ENCODE measurements at regions not wholly inside any gene's neighbourhood (a gene's known extent, or its start where the extent isn't known, plus 50 kb on each side); places are given as distances from the start of the nearest gene placed in this dataset.

DNA sequence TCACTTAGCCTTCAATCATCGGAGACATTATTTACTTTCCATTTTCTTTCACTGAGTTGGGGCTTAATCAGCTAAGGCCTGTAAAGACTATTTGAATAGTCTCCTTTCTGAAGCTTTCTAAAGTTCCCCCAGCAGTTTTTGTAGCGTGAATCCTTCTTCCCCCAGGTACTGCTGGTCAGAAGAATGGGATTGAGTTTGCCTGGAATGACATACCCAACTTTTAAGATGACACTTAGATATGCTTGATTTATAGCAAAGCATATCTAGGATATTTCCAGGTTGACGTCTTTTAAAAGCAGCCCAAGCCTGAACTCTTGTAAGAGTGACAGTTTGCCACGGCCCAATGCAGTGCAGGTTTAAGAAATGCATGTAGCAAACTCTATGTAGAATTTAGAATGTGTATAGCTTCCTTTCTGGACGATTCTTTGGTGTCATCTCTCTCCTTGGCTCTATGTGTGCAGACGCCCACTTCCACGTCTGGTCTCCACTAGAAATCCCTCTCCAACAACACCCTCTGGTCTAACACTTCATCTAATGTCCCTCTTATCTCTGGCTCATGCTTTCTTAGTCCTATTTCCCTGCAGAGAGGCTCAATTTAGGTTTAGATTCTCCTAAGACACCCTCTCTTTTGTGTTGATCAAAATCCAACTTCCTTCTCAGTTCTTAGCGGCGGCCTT, 175.0 kb upstream of the CYRIA start:
- no peak overlapping the region for H3K4me3 ChIP-seq (ENCODE audit: low read depth in 1 of 2, low read length in 2 of 2)
- H3K27ac ChIP-seq (ENCODE audit: low read depth in 2 of 2, low read length in 1 of 2) = no peak overlapping the region
- H3K36me3 ChIP-seq (ENCODE audit: control insufficient read depth in 2 of 2, insufficient read depth in 2 of 2, low read length in 1 of 2) = no peaks in the 10 kb centered on the region
- no peaks in the 10 kb centered on the region for H3K4me1 ChIP-seq (ENCODE audit: control insufficient read depth in 2 of 2, insufficient read depth in 2 of 2, low read length in 1 of 2)
- 70 to 75% methylated on average over 9 of the region's 9 CpGs for WGBS, 2 donors
- no peaks in the 10 kb centered on the region for H3K9me3 ChIP-seq (ENCODE audit: control insufficient read depth in 2 of 2, insufficient read depth in 1 of 2, low read depth in 1 of 2, low read length in 1 of 2)
- no peaks in the 10 kb centered on the region for H3K27me3 ChIP-seq (ENCODE audit: control insufficient read depth in 1 of 2, insufficient read depth in 2 of 2, low read length in 2 of 2)

DNA sequence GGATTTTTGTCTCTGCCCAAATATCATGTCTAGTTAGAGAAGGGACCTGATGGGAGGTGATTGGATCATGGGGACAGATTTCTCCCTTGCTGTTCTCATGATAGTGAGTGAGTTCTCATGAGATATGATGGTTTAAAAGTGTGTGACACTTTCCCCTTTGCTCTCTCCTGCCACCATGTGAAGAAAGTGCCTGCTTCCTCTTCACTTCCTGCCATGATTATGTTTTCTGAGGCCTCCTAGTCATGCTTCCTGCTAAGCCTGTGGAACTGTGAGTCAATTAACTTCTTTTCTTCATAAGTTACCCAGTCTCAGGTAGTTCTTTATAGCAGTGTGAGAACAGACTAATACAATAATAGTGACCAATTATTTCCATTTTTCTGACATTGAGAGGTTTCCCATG, 167.3 kb upstream of the CYRIA start:
- H3K36me3 ChIP-seq (ENCODE audit: control insufficient read depth in 2 of 2, insufficient read depth in 2 of 2, low read length in 1 of 2) = no peaks in the 10 kb centered on the region
- no peak overlapping the region for H3K4me3 ChIP-seq (ENCODE audit: low read depth in 1 of 2, low read length in 2 of 2)
- H3K4me1 ChIP-seq (ENCODE audit: control insufficient read depth in 2 of 2, insufficient read depth in 2 of 2, low read length in 1 of 2) = no peaks in the 10 kb centered on the region
- H3K9me3 ChIP-seq (ENCODE audit: control insufficient read depth in 2 of 2, insufficient read depth in 1 of 2, low read depth in 1 of 2, low read length in 1 of 2) = no peaks in the 10 kb centered on the region
- H3K27me3 ChIP-seq (ENCODE audit: control insufficient read depth in 1 of 2, insufficient read depth in 2 of 2, low read length in 2 of 2) = no peaks in the 10 kb centered on the region
- no peak overlapping the region for H3K27ac ChIP-seq (ENCODE audit: low read depth in 2 of 2, low read length in 1 of 2)

DNA sequence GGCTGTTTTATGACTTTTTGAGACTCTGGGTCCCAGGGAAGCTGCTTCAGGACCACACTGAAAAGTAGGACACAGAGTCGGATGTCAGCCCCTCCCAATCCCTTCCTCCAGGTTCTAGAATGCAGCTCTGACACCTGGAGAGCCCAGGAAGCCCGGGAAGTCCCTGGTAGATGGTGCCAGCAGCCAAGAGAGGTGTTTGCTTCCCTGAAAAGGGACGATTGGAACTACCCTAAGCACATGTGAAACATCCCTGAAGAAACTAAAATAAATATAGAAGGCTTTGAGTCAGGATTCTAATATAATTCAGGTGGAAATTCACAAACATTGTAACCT, 163.2 kb upstream of the CYRIA start:
- Histone ChIP-seq H3K4me1 (ENCODE audit: control insufficient read depth in 2 of 2, insufficient read depth in 2 of 2, low read length in 1 of 2) (no peaks in the 10 kb centered on the region), H3K27me3 (ENCODE audit: control insufficient read depth in 1 of 2, insufficient read depth in 2 of 2, low read length in 2 of 2) (no peaks in the 10 kb centered on the region), H3K36me3 (ENCODE audit: control insufficient read depth in 2 of 2, insufficient read depth in 2 of 2, low read length in 1 of 2) (no peaks in the 10 kb centered on the region), H3K9me3 (ENCODE audit: control insufficient read depth in 2 of 2, insufficient read depth in 1 of 2, low read depth in 1 of 2, low read length in 1 of 2) (no peaks in the 10 kb centered on the region), H3K27ac (ENCODE audit: low read depth in 2 of 2, low read length in 1 of 2) (no peak overlapping the region), H3K4me3 (ENCODE audit: low read depth in 1 of 2, low read length in 2 of 2) (no peak overlapping the region)
- 17 to 22% methylated on average over 3 of the region's 3 CpGs for WGBS, 2 donors

- Histone ChIP-seq H3K4me3 (ENCODE audit: low read depth in 1 of 2, low read length in 2 of 2) (no peak overlapping the region), H3K36me3 (ENCODE audit: control insufficient read depth in 2 of 2, insufficient read depth in 2 of 2, low read length in 1 of 2) (no peaks in the 10 kb centered on the region), H3K27ac (ENCODE audit: low read depth in 2 of 2, low read length in 1 of 2) (no peak overlapping the region), H3K4me1 (ENCODE audit: control insufficient read depth in 2 of 2, insufficient read depth in 2 of 2, low read length in 1 of 2) (no peaks in the 10 kb centered on the region), H3K9me3 (ENCODE audit: control insufficient read depth in 2 of 2, insufficient read depth in 1 of 2, low read depth in 1 of 2, low read length in 1 of 2) (no peaks in the 10 kb centered on the region), H3K27me3 (ENCODE audit: control insufficient read depth in 1 of 2, insufficient read depth in 2 of 2, low read length in 2 of 2) (no peaks in the 10 kb centered on the region)
- WGBS, 2 donors = 49 to 54% methylated on average over 7 of the region's 7 CpGs
Observed at GRCh38 chr2:16828044-16828827, 162.6 kb upstream of the CYRIA start.

GRCh38 chr2:16824472-16824871, 158.8 kb upstream of the CYRIA start:
- Histone ChIP-seq H3K27me3 (ENCODE audit: control insufficient read depth in 1 of 2, insufficient read depth in 2 of 2, low read length in 2 of 2) (no peaks in the 10 kb centered on the region), H3K4me3 (ENCODE audit: low read depth in 1 of 2, low read length in 2 of 2) (no peak overlapping the region), H3K27ac (ENCODE audit: low read depth in 2 of 2, low read length in 1 of 2) (no peak overlapping the region), H3K4me1 (ENCODE audit: control insufficient read depth in 2 of 2, insufficient read depth in 2 of 2, low read length in 1 of 2) (no peaks in the 10 kb centered on the region), H3K9me3 (ENCODE audit: control insufficient read depth in 2 of 2, insufficient read depth in 1 of 2, low read depth in 1 of 2, low read length in 1 of 2) (no peaks in the 10 kb centered on the region), H3K36me3 (ENCODE audit: control insufficient read depth in 2 of 2, insufficient read depth in 2 of 2, low read length in 1 of 2) (no peaks in the 10 kb centered on the region)
- WGBS, 2 donors = 56 to 65% methylated on average over 1 of the region's 1 CpG

GRCh38 chr2:16821692-16822091, 156.1 kb upstream of the CYRIA start:
- Histone ChIP-seq H3K27me3 (ENCODE audit: control insufficient read depth in 1 of 2, insufficient read depth in 2 of 2, low read length in 2 of 2) (no peaks in the 10 kb centered on the region), H3K4me3 (ENCODE audit: low read depth in 1 of 2, low read length in 2 of 2) (no peak overlapping the region), H3K27ac (ENCODE audit: low read depth in 2 of 2, low read length in 1 of 2) (no peak overlapping the region), H3K9me3 (ENCODE audit: control insufficient read depth in 2 of 2, insufficient read depth in 1 of 2, low read depth in 1 of 2, low read length in 1 of 2) (no peaks in the 10 kb centered on the region), H3K36me3 (ENCODE audit: control insufficient read depth in 2 of 2, insufficient read depth in 2 of 2, low read length in 1 of 2) (no peaks in the 10 kb centered on the region), H3K4me1 (ENCODE audit: control insufficient read depth in 2 of 2, insufficient read depth in 2 of 2, low read length in 1 of 2) (no peaks in the 10 kb centered on the region)
- WGBS, 2 donors = 67 to 74% methylated on average over 2 of the region's 2 CpGs

GRCh38 chr2:16818203-16818556, 152.5 kb upstream of the CYRIA start:
- H3K4me3 ChIP-seq (ENCODE audit: low read depth in 1 of 2, low read length in 2 of 2) = no peak overlapping the region
- H3K27me3 ChIP-seq (ENCODE audit: control insufficient read depth in 1 of 2, insufficient read depth in 2 of 2, low read length in 2 of 2) = no peaks in the 10 kb centered on the region
- no peaks in the 10 kb centered on the region for H3K4me1 ChIP-seq (ENCODE audit: control insufficient read depth in 2 of 2, insufficient read depth in 2 of 2, low read length in 1 of 2)
- H3K36me3 ChIP-seq (ENCODE audit: control insufficient read depth in 2 of 2, insufficient read depth in 2 of 2, low read length in 1 of 2) = no peaks in the 10 kb centered on the region
- WGBS, 2 donors = 68 to 82% methylated on average over 5 of the region's 5 CpGs
- no peaks in the 10 kb centered on the region for H3K9me3 ChIP-seq (ENCODE audit: control insufficient read depth in 2 of 2, insufficient read depth in 1 of 2, low read depth in 1 of 2, low read length in 1 of 2)
- no peak overlapping the region for H3K27ac ChIP-seq (ENCODE audit: low read depth in 2 of 2, low read length in 1 of 2)

DNA sequence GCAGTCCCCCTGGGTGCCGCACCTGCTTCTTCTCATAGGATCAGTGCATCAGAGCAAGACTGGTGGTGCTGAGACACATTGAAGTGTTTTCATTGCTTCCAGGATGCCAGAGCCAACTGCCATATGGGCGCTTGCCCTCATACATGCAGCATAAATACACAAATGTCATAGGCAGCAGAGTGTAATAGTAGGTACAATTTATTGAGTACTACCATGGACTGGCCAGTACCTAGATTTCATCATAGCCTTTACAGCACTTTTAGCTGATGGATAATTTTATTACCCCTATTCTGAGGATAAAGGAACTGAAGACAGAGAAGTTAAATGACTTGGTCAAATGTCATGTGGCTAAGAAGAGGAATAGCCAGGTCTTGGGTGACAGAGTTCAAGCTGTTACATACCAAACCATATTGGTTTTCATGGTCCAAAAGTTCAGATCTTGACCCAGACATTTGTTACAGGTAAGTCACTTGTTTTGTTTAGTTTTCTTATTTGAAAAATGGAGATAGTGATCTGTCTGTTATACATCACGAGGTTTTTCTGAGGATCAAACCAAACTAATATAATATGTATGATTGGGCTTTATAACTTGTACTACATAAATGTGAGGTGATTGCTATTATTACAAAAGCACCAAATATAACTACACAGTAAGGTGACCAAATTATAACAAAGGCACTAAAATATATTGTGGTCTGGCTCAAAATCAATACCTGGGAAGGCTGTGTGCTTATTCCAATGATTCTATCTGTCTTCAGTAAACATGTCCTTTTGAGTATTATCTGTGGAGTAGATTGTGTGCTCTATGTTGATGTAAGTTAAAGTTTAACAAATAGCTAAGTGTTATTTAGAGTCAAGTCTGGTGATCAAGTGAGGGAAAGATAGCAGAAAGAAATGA, 151.9 kb upstream of the CYRIA start:
- WGBS, 2 donors = 76 to 83% methylated on average over 3 of the region's 3 CpGs
- Histone ChIP-seq H3K9me3 (ENCODE audit: control insufficient read depth in 2 of 2, insufficient read depth in 1 of 2, low read depth in 1 of 2, low read length in 1 of 2) (no peaks in the 10 kb centered on the region), H3K27ac (ENCODE audit: low read depth in 2 of 2, low read length in 1 of 2) (no peak overlapping the region), H3K27me3 (ENCODE audit: control insufficient read depth in 1 of 2, insufficient read depth in 2 of 2, low read length in 2 of 2) (no peaks in the 10 kb centered on the region), H3K36me3 (ENCODE audit: control insufficient read depth in 2 of 2, insufficient read depth in 2 of 2, low read length in 1 of 2) (no peaks in the 10 kb centered on the region), H3K4me3 (ENCODE audit: low read depth in 1 of 2, low read length in 2 of 2) (no peak overlapping the region), H3K4me1 (ENCODE audit: control insufficient read depth in 2 of 2, insufficient read depth in 2 of 2, low read length in 1 of 2) (no peaks in the 10 kb centered on the region)

- no peak overlapping the region for H3K27ac ChIP-seq (ENCODE audit: low read depth in 2 of 2, low read length in 1 of 2)
- H3K4me1 ChIP-seq (ENCODE audit: control insufficient read depth in 2 of 2, insufficient read depth in 2 of 2, low read length in 1 of 2) = no peaks in the 10 kb centered on the region
- H3K36me3 ChIP-seq (ENCODE audit: control insufficient read depth in 2 of 2, insufficient read depth in 2 of 2, low read length in 1 of 2) = no peaks in the 10 kb centered on the region
- H3K4me3 ChIP-seq (ENCODE audit: low read depth in 1 of 2, low read length in 2 of 2) = no peak overlapping the region
- H3K9me3 ChIP-seq (ENCODE audit: control insufficient read depth in 2 of 2, insufficient read depth in 1 of 2, low read depth in 1 of 2, low read length in 1 of 2) = no peaks in the 10 kb centered on the region
- WGBS, 2 donors = 86 to 90% methylated on average over 4 of the region's 4 CpGs
- H3K27me3 ChIP-seq (ENCODE audit: control insufficient read depth in 1 of 2, insufficient read depth in 2 of 2, low read length in 2 of 2) = no peaks in the 10 kb centered on the region
Observed at GRCh38 chr2:16816522-16816921, 150.9 kb upstream of the CYRIA start.

Measured in esophagus (tissue), 2 donors.